Lower leg skin (tissue), 4 donors: ENCODE measurements at regions not wholly inside any gene's neighbourhood (a gene's known extent, or its start where the extent isn't known, plus 50 kb on each side); places are given as distances from the start of the nearest gene placed in this dataset.
A peak's percentile ranks its signal among the peaks of the same experiment; 100 is the strongest.

ENCODE experiments used
- DNase-seq, 2 donors: peaks; one replicate each; pipeline ENCODE4 v3.0.0-alpha.2; 2019; ENCODE audit warnings: low spot score in 2 of 2
- H3K4me3 ChIP-seq: fragments of 200-600 bp; sonication (generic); 2 replicates; pipeline ENCODE4 v1.5.1; 2017; ENCODE audit warnings: mild to moderate bottlenecking, low read depth; ENCODE audit not compliant: poor library complexity, severe bottlenecking
- CTCF ChIP-seq, 3 donors: fragments of 450-650 bp; IDR thresholded peaks; one replicate each; pipeline ENCODE4 v1.5.1; 2016; ENCODE audit warnings: antibody characterized with exemption in 3 of 3, mild to moderate bottlenecking in 3 of 3, moderate library complexity in 2 of 3
- POLR2A ChIP-seq, 2 donors: fragments of 450-650 bp; IDR thresholded peaks; one replicate each; pipeline ENCODE4 v1.6.1; 2016 to 2017; ENCODE audit warnings: antibody characterized with exemption in 2 of 2, mild to moderate bottlenecking in 1 of 2, moderate library complexity in 1 of 2
- WGBS, 2 donors: methylation state at CpG; one replicate each; pipeline ENCODE4 v1.1.5; 2018; 5-methylcytosine and 5-hydroxymethylcytosine counted together
- intact Hi-C: fragments of 100-400 bp; cut with DNase I; formaldehyde crosslinking; loops from one replicate; pipeline ENCODE4 v1.15.0; 2023; ENCODE audit warnings: low total_unique reads

DNA sequence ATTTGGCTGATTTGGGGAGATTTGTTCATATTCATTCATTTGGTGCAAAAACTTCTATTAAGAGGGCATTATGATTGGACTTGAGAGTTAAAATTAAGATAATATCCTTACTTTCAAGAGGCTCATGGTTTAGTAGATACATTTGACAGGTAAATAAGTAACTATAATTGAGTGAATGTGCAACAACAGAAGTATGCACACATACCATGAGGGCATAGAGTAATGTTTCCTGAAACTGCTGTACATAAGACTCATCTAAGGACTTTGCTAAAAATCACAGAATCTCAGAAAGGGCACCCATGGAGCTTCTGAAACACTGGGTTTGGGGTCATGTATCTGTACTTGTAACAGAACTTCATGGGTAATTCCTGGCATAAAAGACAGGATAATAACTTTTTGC is 70.1 kb upstream of the PPP2R2B start:
- H3K4me3 ChIP-seq: no peak overlapping the region
- intact Hi-C loops: no loop called here
- TF ChIP-seq POLR2A (IDR thresholded peaks at IDR 0.05) (no peak), CTCF (IDR thresholded peaks at IDR 0.05) (no peak)
- DNase-seq: no peak

- no peak overlapping the region for H3K4me3 ChIP-seq
- TF ChIP-seq CTCF (IDR thresholded peaks at IDR 0.05): no peak
- TF ChIP-seq POLR2A (IDR thresholded peaks at IDR 0.05): no peak
- intact Hi-C loops: no loop called here
- no peak for DNase-seq
- WGBS, 2 donors: 51 to 57% methylated on average over 2 of the region's 2 CpGs
Observed at GRCh38 chr5:146952168-146952567, 73.6 kb upstream of the PPP2R2B start.

GRCh38 chr5:146956217-146956616 is 77.7 kb upstream of the PPP2R2B start:
- DNase-seq: no peak
- no peak overlapping the region for H3K4me3 ChIP-seq
- WGBS, 2 donors: 90 to 91% methylated on average over 1 of the region's 1 CpG
- intact Hi-C loops: no loop called here
- TF ChIP-seq POLR2A (IDR thresholded peaks at IDR 0.05): no peak

- DNase-seq: no peak
- intact Hi-C loops: no loop called here
- no peak for TF ChIP-seq CTCF (IDR thresholded peaks at IDR 0.05)
- no peak for TF ChIP-seq POLR2A (IDR thresholded peaks at IDR 0.05)
- H3K4me3 ChIP-seq: no peak overlapping the region
Observed at GRCh38 chr5:146959360-146959759, 80.8 kb upstream of the PPP2R2B start.

GRCh38 chr5:146962801-146963355 is 84.3 kb upstream of the PPP2R2B start:
- 85 to 96% methylated on average over 1 of the region's 1 CpG for WGBS, 2 donors
- TF ChIP-seq POLR2A (IDR thresholded peaks at IDR 0.05) (no peak), CTCF (IDR thresholded peaks at IDR 0.05) (no peak)
- no peak overlapping the region for H3K4me3 ChIP-seq
- intact Hi-C loops: loop anchor here (5.0 kb wide), 1 partner anchor 421 kb away; no protein-coding TSS in a partner anchor
- no peak for DNase-seq

DNA sequence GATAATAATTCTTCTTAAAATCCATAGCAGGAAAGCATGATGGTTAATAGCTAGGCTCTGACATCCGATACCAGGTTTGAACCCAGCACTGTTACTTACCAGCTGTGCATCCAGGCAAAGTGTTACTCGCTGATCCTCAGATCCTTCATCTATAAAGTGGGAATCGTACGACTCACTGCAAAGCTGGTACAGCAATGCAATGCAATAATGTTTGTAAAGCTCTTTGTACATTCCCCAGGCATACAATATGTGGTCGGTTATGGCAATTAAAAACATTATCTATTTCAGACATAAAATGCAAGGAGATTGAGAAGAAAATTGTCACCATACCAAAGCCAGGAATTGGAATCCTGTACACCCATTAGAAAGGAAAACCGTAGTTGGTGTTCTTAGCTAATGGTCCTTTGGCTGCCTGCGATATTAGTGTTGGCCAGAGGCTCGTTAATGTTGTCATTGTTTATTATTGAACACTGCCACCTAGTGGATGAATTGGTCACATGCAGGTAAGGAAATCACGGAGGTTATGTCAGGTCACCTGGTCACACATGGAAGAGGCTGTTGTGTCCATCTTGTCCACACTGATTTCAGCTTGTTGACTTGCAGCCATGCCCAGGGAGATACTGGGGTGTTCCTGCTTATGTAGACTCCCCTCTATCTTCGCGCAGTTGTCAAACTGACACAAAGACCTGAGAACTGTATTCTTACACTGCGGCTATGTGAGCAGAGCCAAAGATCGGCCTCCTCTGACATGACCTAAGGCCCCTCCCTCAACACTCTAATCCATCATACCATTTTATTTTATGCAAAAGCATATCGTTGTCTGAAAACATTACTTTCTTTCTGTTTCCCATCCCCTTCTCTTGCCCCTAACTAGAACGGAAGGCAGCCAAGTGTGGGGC is 87.5 kb upstream of the PPP2R2B start:
- DNase-seq: peak in 1 of 2 donors; percentile 72
- no peak overlapping the region for H3K4me3 ChIP-seq
- 39 to 42% methylated on average over 15 of the region's 15 CpGs for WGBS, 2 donors
- TF ChIP-seq CTCF (IDR thresholded peaks at IDR 0.05) (peak in 1 of 3 donors; percentile 50), POLR2A (IDR thresholded peaks at IDR 0.05) (no peak)
- intact Hi-C loops: loop anchor here (5.0 kb wide), 1 partner anchor 304 kb away; no protein-coding TSS in a partner anchor
